Keratinocyte (primary cell): ENCODE measurements at regions not wholly inside any gene's neighbourhood (a gene's known extent, or its start where the extent isn't known, plus 50 kb on each side); places are given as distances from the start of the nearest gene placed in this dataset.

Experiments used
- DNase-seq: peaks from one replicate; pipeline ENCODE4 v3.0.0-alpha.2; 2011; ENCODE audit warnings: low read depth, missing footprints, low spot score
- FAIRE-seq: peaks from 2 replicates; lab custom pipeline; 2011; peaks lifted over from hg19 to GRCh38; lab: Jason Lieb, UNC
- H2AFZ ChIP-seq: 2 replicates; pipeline ENCODE4 v1.6.0; 2012; ENCODE audit warnings: low read length, control low read depth, inconsistent platforms; ENCODE audit not compliant: control insufficient read depth
- H3K27ac ChIP-seq: 2 replicates; pipeline ENCODE4 v1.5.1; 2011; ENCODE audit warnings: low read length; ENCODE audit not compliant: control insufficient read depth, insufficient read depth
- H3K27me3 ChIP-seq: 3 replicates; pipeline ENCODE4 v1.6.0; 2011; ENCODE audit warnings: low read length; ENCODE audit not compliant: control insufficient read depth, insufficient read depth; ENCODE audit errors: extremely low read depth
- H3K36me3 ChIP-seq, 2 experiments: 2 replicates in 1 of 2; 3 replicates in 1 of 2; pipeline ENCODE4 v1.5.1; 2011; ENCODE audit warnings: low read length in 2 of 2, mild to moderate bottlenecking in 1 of 2; ENCODE audit not compliant: control insufficient read depth in 2 of 2, insufficient read depth in 2 of 2; ENCODE audit errors: extremely low read depth in 1 of 2
- H3K4me1 ChIP-seq: 3 replicates; pipeline ENCODE4 v1.5.1; 2011; ENCODE audit warnings: low read length; ENCODE audit not compliant: control insufficient read depth, insufficient read depth; ENCODE audit errors: extremely low read depth
- H3K4me2 ChIP-seq: 3 replicates; pipeline ENCODE4 v1.6.0; 2011; ENCODE audit warnings: low read depth, low read length; ENCODE audit not compliant: control insufficient read depth, insufficient read depth; ENCODE audit errors: extremely low read depth
- H3K4me3 ChIP-seq, 3 experiments: fragments of 200-600 bp in 1 of 3; sonication (generic) in 1 of 3; 2 replicates in 2 of 3; 3 replicates in 1 of 3; pipeline ENCODE4 v1.5.1; 2011 to 2016; ENCODE audit warnings: low read length in 3 of 3, mild to moderate bottlenecking in 3 of 3, control low read depth in 2 of 3, inconsistent platforms in 1 of 3, low read depth in 1 of 3, mixed read lengths in 1 of 3, mixed run types in 1 of 3, moderate library complexity in 1 of 3; ENCODE audit not compliant: control insufficient read depth in 2 of 3, insufficient read depth in 2 of 3; ENCODE audit errors: extremely low read depth in 1 of 3
- H3K79me2 ChIP-seq: 2 replicates; pipeline ENCODE4 v1.6.0; 2012; ENCODE audit warnings: low read length; ENCODE audit not compliant: control insufficient read depth, insufficient read depth
- H3K9ac ChIP-seq: 3 replicates; pipeline ENCODE4 v1.6.0; 2011; ENCODE audit warnings: low read length; ENCODE audit not compliant: control insufficient read depth, insufficient read depth; ENCODE audit errors: extremely low read depth
- H3K9me1 ChIP-seq: 3 replicates; pipeline ENCODE4 v1.6.0; 2011; ENCODE audit warnings: low read length; ENCODE audit not compliant: control insufficient read depth, insufficient read depth; ENCODE audit errors: extremely low read depth
- H3K9me3 ChIP-seq: 2 replicates; pipeline ENCODE4 v1.5.1; 2012; ENCODE audit warnings: low read depth, low read length; ENCODE audit not compliant: control insufficient read depth
- H4K20me1 ChIP-seq: 3 replicates; pipeline ENCODE4 v1.6.0; 2011; ENCODE audit warnings: low read length; ENCODE audit not compliant: control insufficient read depth, insufficient read depth; ENCODE audit errors: extremely low read depth
- CTCF ChIP-seq, 3 experiments: IDR thresholded peaks in 1 of 3; conservative IDR thresholded peaks in 1 of 3; optimal IDR thresholded peaks in 1 of 3; 2 replicates in 2 of 3; 3 replicates in 1 of 3; pipeline versions ENCODE3 to v1.5.1; 2011; ENCODE audit warnings: low read length in 3 of 3, mild to moderate bottlenecking in 3 of 3, moderate library complexity in 2 of 3, control low read depth in 1 of 3, inconsistent platforms in 1 of 3; ENCODE audit not compliant: insufficient read depth in 2 of 3; ENCODE audit errors: extremely low read depth in 1 of 3
- EZH2 ChIP-seq: IDR thresholded peaks from one replicate; pipeline ENCODE4 v1.6.1; 2012; ENCODE audit warnings: inconsistent platforms, mild to moderate bottlenecking, low read length, moderate library complexity
- dilution Hi-C: fragments of 300-500 bp; cut with MboI; formaldehyde crosslinking; loops from one replicate; pipeline ENCODE4 v1.7.0; 2020; ENCODE audit warnings: low sequenced_read_pairs; ENCODE audit not compliant: extremely low pct_ligation_motif_present

GRCh38 chr2:776038-776437 lies 98.8 kb upstream of the TMEM18 start:
- no peak overlapping the region for H2AFZ ChIP-seq
- no peak overlapping the region for H3K4me3 ChIP-seq
- peaks cover 2% of the 10 kb centered on the region for H3K9me3 ChIP-seq
- TF ChIP-seq EZH2 = no peak
- TF ChIP-seq CTCF (optimal IDR thresholded peaks at IDR 0.05 in 1 of 3, IDR thresholded peaks at IDR 0.05 in 1 of 3, conservative IDR thresholded peaks at IDR 0.05 in 1 of 3; ENCODE audit: extremely low read depth in 1 of 3, insufficient read depth in 2 of 3, low read length in 3 of 3) = no peak
- no peaks in the 10 kb centered on the region for H3K36me3 ChIP-seq
- no peaks in the 10 kb centered on the region for H3K79me2 ChIP-seq
- dilution Hi-C loops = no loop called here
- FAIRE-seq (no peak), DNase-seq (no peak)
- H4K20me1 ChIP-seq = no peaks in the 10 kb centered on the region
- no peaks in the 10 kb centered on the region for H3K4me1 ChIP-seq
- H3K9ac ChIP-seq = no peak overlapping the region
- no peaks in the 10 kb centered on the region for H3K9me1 ChIP-seq
- no peak overlapping the region for H3K27ac ChIP-seq
- H3K27me3 ChIP-seq = no peaks in the 10 kb centered on the region
- H3K4me2 ChIP-seq = no peak overlapping the region

DNA sequence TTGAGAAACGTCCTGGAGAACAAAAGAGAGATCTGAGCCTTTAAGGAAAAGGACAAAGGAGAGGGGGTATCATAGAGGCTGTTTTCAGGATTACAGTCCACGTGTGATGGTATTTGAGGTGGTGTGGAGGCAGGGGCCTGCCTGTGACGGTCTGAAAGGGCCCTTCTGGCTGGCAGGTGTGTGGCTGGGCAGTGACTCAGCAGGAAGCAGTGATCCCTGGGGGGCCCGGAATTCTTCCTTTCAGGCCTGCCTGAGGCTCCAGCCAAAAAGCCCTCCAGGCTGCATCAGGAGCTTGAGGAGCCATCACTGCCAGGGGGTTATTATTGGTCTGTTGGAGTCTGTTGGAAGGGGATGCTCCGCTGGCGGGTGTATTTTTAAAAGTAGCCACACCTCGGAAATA lies 97.2 kb upstream of the TMEM18 start:
- Histone ChIP-seq H3K4me2 (no peak overlapping the region), H3K79me2 (no peaks in the 10 kb centered on the region), H3K36me3 (no peaks in the 10 kb centered on the region), H4K20me1 (no peaks in the 10 kb centered on the region), H3K27ac (no peak overlapping the region), H3K9me1 (no peaks in the 10 kb centered on the region), H3K9me3 (peaks cover 2% of the 10 kb centered on the region), H3K27me3 (no peaks in the 10 kb centered on the region), H3K4me1 (no peaks in the 10 kb centered on the region), H3K9ac (no peak overlapping the region), H2AFZ (no peak overlapping the region), H3K4me3 (no peak overlapping the region)
- TF ChIP-seq EZH2 = no peak
- TF ChIP-seq CTCF (optimal IDR thresholded peaks at IDR 0.05 in 1 of 3, IDR thresholded peaks at IDR 0.05 in 1 of 3, conservative IDR thresholded peaks at IDR 0.05 in 1 of 3; ENCODE audit: extremely low read depth in 1 of 3, insufficient read depth in 2 of 3, low read length in 3 of 3) = no peak
- FAIRE-seq (no peak), DNase-seq (no peak)
- dilution Hi-C loops = no loop called here
